ENCODE measurements at regions not wholly inside any gene's neighbourhood (a gene's known extent, or its start where the extent isn't known, plus 50 kb on each side); places are given as distances from the start of the nearest gene placed in this dataset.

- no peaks in the 10 kb centered on the region for H3K9me3 ChIP-seq (ENCODE audit: control insufficient read depth, low read depth, low read length)
- no peak overlapping the region for H3K4me3 ChIP-seq (ENCODE audit: control insufficient read depth in 2 of 3, extremely low read depth in 1 of 3, insufficient read depth in 2 of 3, low read depth in 1 of 3, low read length in 3 of 3)
- H3K27ac ChIP-seq (ENCODE audit: control insufficient read depth, insufficient read depth, low read length): no peak overlapping the region
- FAIRE-seq (no peak), DNase-seq (ENCODE audit: low read depth, low spot score) (no peak)
- no peaks in the 10 kb centered on the region for H3K27me3 ChIP-seq (ENCODE audit: control insufficient read depth, extremely low read depth, insufficient read depth, low read length)
- no peaks in the 10 kb centered on the region for H3K9me1 ChIP-seq (ENCODE audit: control insufficient read depth, extremely low read depth, insufficient read depth, low read length)
- H3K79me2 ChIP-seq (ENCODE audit: control insufficient read depth, insufficient read depth, low read length): no peaks in the 10 kb centered on the region
- H3K4me1 ChIP-seq (ENCODE audit: control insufficient read depth, extremely low read depth, insufficient read depth, low read length): no peaks in the 10 kb centered on the region
- no peak overlapping the region for H3K4me2 ChIP-seq (ENCODE audit: control insufficient read depth, extremely low read depth, insufficient read depth, low read depth, low read length)
- no peak for TF ChIP-seq EZH2 (IDR thresholded peaks at IDR 0.05; ENCODE audit: low read length)
- TF ChIP-seq CTCF (optimal IDR thresholded peaks at IDR 0.05 in 1 of 3, IDR thresholded peaks at IDR 0.05 in 1 of 3, conservative IDR thresholded peaks at IDR 0.05 in 1 of 3; ENCODE audit: extremely low read depth in 1 of 3, insufficient read depth in 2 of 3, low read length in 3 of 3): no peak
- no peaks in the 10 kb centered on the region for H3K36me3 ChIP-seq (ENCODE audit: control insufficient read depth in 2 of 2, extremely low read depth in 1 of 2, insufficient read depth in 2 of 2, low read length in 2 of 2)
- no peaks in the 10 kb centered on the region for H4K20me1 ChIP-seq (ENCODE audit: control insufficient read depth, extremely low read depth, insufficient read depth, low read length)
- no peak overlapping the region for H3K9ac ChIP-seq (ENCODE audit: control insufficient read depth, extremely low read depth, insufficient read depth, low read length)
- dilution Hi-C loops (cut with MboI; ENCODE audit: extremely low pct_ligation_motif_present, low sequenced_read_pairs): no loop called here
- no peak overlapping the region for H2AFZ ChIP-seq (ENCODE audit: control insufficient read depth, low read length)
Measured at GRCh38 chr2:6412533-6413091, 453.1 kb downstream of the CMPK2 start.

- Histone ChIP-seq H4K20me1 (ENCODE audit: control insufficient read depth, extremely low read depth, insufficient read depth, low read length) (no peaks in the 10 kb centered on the region), H3K27ac (ENCODE audit: control insufficient read depth, insufficient read depth, low read length) (no peak overlapping the region), H2AFZ (ENCODE audit: control insufficient read depth, low read length) (no peak overlapping the region), H3K27me3 (ENCODE audit: control insufficient read depth, extremely low read depth, insufficient read depth, low read length) (no peaks in the 10 kb centered on the region), H3K9ac (ENCODE audit: control insufficient read depth, extremely low read depth, insufficient read depth, low read length) (no peak overlapping the region), H3K4me3 (ENCODE audit: control insufficient read depth in 2 of 3, extremely low read depth in 1 of 3, insufficient read depth in 2 of 3, low read depth in 1 of 3, low read length in 3 of 3) (no peak overlapping the region), H3K36me3 (ENCODE audit: control insufficient read depth in 2 of 2, extremely low read depth in 1 of 2, insufficient read depth in 2 of 2, low read length in 2 of 2) (no peaks in the 10 kb centered on the region), H3K9me3 (ENCODE audit: control insufficient read depth, low read depth, low read length) (no peaks in the 10 kb centered on the region), H3K79me2 (ENCODE audit: control insufficient read depth, insufficient read depth, low read length) (no peaks in the 10 kb centered on the region), H3K4me2 (ENCODE audit: control insufficient read depth, extremely low read depth, insufficient read depth, low read depth, low read length) (no peak overlapping the region), H3K9me1 (ENCODE audit: control insufficient read depth, extremely low read depth, insufficient read depth, low read length) (no peaks in the 10 kb centered on the region), H3K4me1 (ENCODE audit: control insufficient read depth, extremely low read depth, insufficient read depth, low read length) (no peaks in the 10 kb centered on the region)
- DNase-seq (ENCODE audit: low read depth, low spot score) (no peak), FAIRE-seq (no peak)
- TF ChIP-seq EZH2 (IDR thresholded peaks at IDR 0.05; ENCODE audit: low read length) (no peak), CTCF (optimal IDR thresholded peaks at IDR 0.05 in 1 of 3, IDR thresholded peaks at IDR 0.05 in 1 of 3, conservative IDR thresholded peaks at IDR 0.05 in 1 of 3; ENCODE audit: extremely low read depth in 1 of 3, insufficient read depth in 2 of 3, low read length in 3 of 3) (no peak)
- dilution Hi-C loops (cut with MboI; ENCODE audit: extremely low pct_ligation_motif_present, low sequenced_read_pairs): no loop called here
Measured at GRCh38 chr2:6417050-6417449, 448.7 kb downstream of the CMPK2 start.
